Trophoblast cell (in vitro differentiated cells and primary cell): ENCODE measurements at regions not wholly inside any gene's neighbourhood (a gene's known extent, or its start where the extent isn't known, plus 50 kb on each side); places are given as distances from the start of the nearest gene placed in this dataset.

Experiments
- DNase-seq, 2 donors: peaks; one replicate each; pipeline ENCODE4 v3.0.0-alpha.2; 2016
- H2AFZ ChIP-seq: 2 replicates; pipeline ENCODE4 v1.6.1; 2013; ENCODE audit warnings: low read length, moderate library complexity, mild to moderate bottlenecking; ENCODE audit not compliant: insufficient read depth, poor library complexity
- H2AK5ac ChIP-seq: 2 replicates; pipeline ENCODE4 v1.6.1; 2013; ENCODE audit warnings: mild to moderate bottlenecking, low read length
- H2BK120ac ChIP-seq: 2 replicates; pipeline ENCODE4 v1.6.1; 2013; ENCODE audit warnings: low read length, mild to moderate bottlenecking, moderate library complexity; ENCODE audit not compliant: insufficient read depth, poor library complexity
- H2BK12ac ChIP-seq: 2 replicates; pipeline ENCODE4 v1.6.1; 2013; ENCODE audit warnings: mild to moderate bottlenecking, low read length, moderate library complexity
- H2BK5ac ChIP-seq: 2 replicates; pipeline ENCODE4 v1.6.1; 2013; ENCODE audit warnings: low read length, low read depth, moderate library complexity, mild to moderate bottlenecking; ENCODE audit not compliant: poor library complexity
- H3K14ac ChIP-seq: 2 replicates; pipeline ENCODE4 v1.6.1; 2013; ENCODE audit warnings: mild to moderate bottlenecking, low read length
- H3K18ac ChIP-seq: 2 replicates; pipeline ENCODE4 v1.6.1; 2013; ENCODE audit warnings: mild to moderate bottlenecking, low read length
- H3K23ac ChIP-seq: 2 replicates; pipeline ENCODE4 v1.6.1; 2013; ENCODE audit warnings: low read length
- H3K27ac ChIP-seq: 2 replicates; pipeline ENCODE4 v1.5.1; 2013; ENCODE audit warnings: low read depth, mild to moderate bottlenecking, inconsistent platforms, low read length, moderate library complexity
- H3K27me3 ChIP-seq: 2 replicates; pipeline ENCODE4 v1.6.1; 2013; ENCODE audit warnings: inconsistent platforms, mild to moderate bottlenecking, low read length, moderate library complexity; ENCODE audit not compliant: insufficient read depth
- H3K36me3 ChIP-seq, 2 experiments: 1 replicate in 1 of 2; 2 replicates in 1 of 2; pipeline ENCODE4 v1.6.1; 2013; ENCODE audit warnings: low read length in 2 of 2, mild to moderate bottlenecking in 2 of 2, moderate library complexity in 1 of 2; ENCODE audit not compliant: insufficient read depth in 2 of 2, control insufficient read depth in 1 of 2
- H3K4ac ChIP-seq: 2 replicates; pipeline ENCODE4 v1.6.1; 2013; ENCODE audit warnings: low read depth, mild to moderate bottlenecking, low read length, moderate library complexity
- H3K4me1 ChIP-seq, 2 experiments: 1 replicate in 1 of 2; 2 replicates in 1 of 2; pipeline ENCODE4 v1.6.1; 2013; ENCODE audit warnings: low read length in 2 of 2, mild to moderate bottlenecking in 2 of 2, moderate library complexity in 1 of 2; ENCODE audit not compliant: insufficient read depth in 2 of 2, control insufficient read depth in 1 of 2
- H3K4me2 ChIP-seq: 2 replicates; pipeline ENCODE4 v1.6.1; 2013; ENCODE audit warnings: inconsistent platforms, mild to moderate bottlenecking, low read length, moderate library complexity
- H3K4me3 ChIP-seq: 2 replicates; pipeline ENCODE4 v1.5.1; 2013; ENCODE audit warnings: mild to moderate bottlenecking, low read depth, low read length, inconsistent platforms
- H3K79me1 ChIP-seq: one replicate; pipeline ENCODE4 v1.6.1; 2013; ENCODE audit warnings: low read length
- H3K79me2 ChIP-seq: 2 replicates; pipeline ENCODE4 v1.6.1; 2013; ENCODE audit warnings: low read length, mild to moderate bottlenecking; ENCODE audit not compliant: control insufficient read depth, insufficient read depth, poor library complexity
- H3K9ac ChIP-seq: 2 replicates; pipeline ENCODE4 v1.6.1; 2013; ENCODE audit warnings: mild to moderate bottlenecking, low read length
- H3K9me3 ChIP-seq: 2 replicates; pipeline ENCODE4 v1.6.1; 2013; ENCODE audit warnings: low read depth, mild to moderate bottlenecking, control low read depth, inconsistent platforms, low read length; ENCODE audit not compliant: insufficient read depth
- H4K12ac ChIP-seq: 2 replicates; pipeline ENCODE4 v1.6.1; 2013; ENCODE audit warnings: low read depth, mild to moderate bottlenecking, low read length, moderate library complexity
- H4K8ac ChIP-seq: 2 replicates; pipeline ENCODE4 v1.6.1; 2013; ENCODE audit warnings: low read depth, mild to moderate bottlenecking, low read length, moderate library complexity
- H4K91ac ChIP-seq: one replicate; pipeline ENCODE4 v1.6.1; 2013; ENCODE audit warnings: low read depth, mild to moderate bottlenecking, low read length, moderate library complexity
- WGBS: extraction: QIAGEN DNeasy Blood & Tissue Kit; methylation state at CpG from one replicate; pipeline ENCODE4 v1.1.7; 2013; ENCODE audit warnings: missing lambda C conversion rate; ENCODE audit not compliant: insufficient read length, insufficient coverage; ENCODE audit errors: extremely low coverage; 5-methylcytosine and 5-hydroxymethylcytosine counted together

DNA sequence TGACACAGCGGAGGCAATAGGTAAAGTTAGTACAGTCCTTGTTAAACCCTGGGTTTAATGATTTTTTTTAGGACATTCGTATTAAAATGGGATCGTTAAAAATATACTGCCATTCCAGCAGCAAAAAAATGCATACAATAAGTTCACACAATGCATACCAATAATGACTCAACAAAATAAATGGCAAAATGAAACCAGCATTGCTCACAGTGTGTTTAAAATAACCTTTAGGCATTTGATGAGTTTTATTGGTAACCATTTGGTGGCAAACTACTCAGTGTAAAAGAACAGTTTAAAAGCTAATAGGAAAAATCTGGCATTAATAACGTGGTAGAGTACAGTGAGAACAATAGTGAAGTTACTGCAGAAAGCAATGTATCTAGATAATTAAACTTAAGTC, 539.0 kb upstream of the PIK3C3 start:
- no peak overlapping the region for H3K14ac ChIP-seq
- no peaks in the 10 kb centered on the region for H3K27me3 ChIP-seq
- no peaks in the 10 kb centered on the region for H3K9me3 ChIP-seq
- H2BK120ac ChIP-seq, result no peak overlapping the region
- H3K4me2 ChIP-seq, result no peak overlapping the region
- H2BK5ac ChIP-seq, result no peak overlapping the region
- no peak overlapping the region for H3K4ac ChIP-seq
- H3K9ac ChIP-seq, result no peak overlapping the region
- H2BK12ac ChIP-seq, result no peak overlapping the region
- no peaks in the 10 kb centered on the region for H3K79me1 ChIP-seq
- H2AK5ac ChIP-seq, result no peak overlapping the region
- no peak overlapping the region for H4K12ac ChIP-seq
- no peak overlapping the region for H3K4me3 ChIP-seq
- H3K79me2 ChIP-seq, result no peaks in the 10 kb centered on the region
- H4K8ac ChIP-seq, result no peak overlapping the region
- no peak overlapping the region for H4K91ac ChIP-seq
- H3K27ac ChIP-seq, result no peak overlapping the region
- H3K36me3 ChIP-seq, result no peaks in the 10 kb centered on the region
- no peak overlapping the region for H3K18ac ChIP-seq
- no peak overlapping the region for H2AFZ ChIP-seq
- no CpG with 5 or more reads among the region's 4 CpGs for WGBS
- no peak overlapping the region for H3K23ac ChIP-seq
- no peaks in the 10 kb centered on the region for H3K4me1 ChIP-seq
- no peak for DNase-seq

- H3K27ac ChIP-seq, result no peak overlapping the region
- no peak overlapping the region for H4K8ac ChIP-seq
- H3K4me2 ChIP-seq, result no peak overlapping the region
- no peak overlapping the region for H2BK12ac ChIP-seq
- H2AK5ac ChIP-seq, result no peak overlapping the region
- H3K18ac ChIP-seq, result no peak overlapping the region
- no peaks in the 10 kb centered on the region for H3K9me3 ChIP-seq
- no peak for DNase-seq
- no peak overlapping the region for H4K12ac ChIP-seq
- H3K79me1 ChIP-seq, result no peaks in the 10 kb centered on the region
- no peak overlapping the region for H3K9ac ChIP-seq
- H2BK5ac ChIP-seq, result no peak overlapping the region
- no peak overlapping the region for H3K4me3 ChIP-seq
- H3K4me1 ChIP-seq, result no peaks in the 10 kb centered on the region
- H3K14ac ChIP-seq, result no peak overlapping the region
- H3K36me3 ChIP-seq, result no peaks in the 10 kb centered on the region
- no peaks in the 10 kb centered on the region for H3K79me2 ChIP-seq
- H3K27me3 ChIP-seq, result no peaks in the 10 kb centered on the region
- no peak overlapping the region for H2BK120ac ChIP-seq
- H2AFZ ChIP-seq, result no peak overlapping the region
- H3K23ac ChIP-seq, result no peak overlapping the region
- H4K91ac ChIP-seq, result no peak overlapping the region
- H3K4ac ChIP-seq, result no peak overlapping the region
Observed at GRCh38 chr18:41410006-41410405, 545.0 kb upstream of the PIK3C3 start.

- no peak overlapping the region for H2AFZ ChIP-seq
- H4K12ac ChIP-seq, result no peak overlapping the region
- no peaks in the 10 kb centered on the region for H3K79me2 ChIP-seq
- no peak overlapping the region for H3K23ac ChIP-seq
- H3K9me3 ChIP-seq, result no peaks in the 10 kb centered on the region
- no peak overlapping the region for H2AK5ac ChIP-seq
- no peak overlapping the region for H4K8ac ChIP-seq
- DNase-seq, result no peak
- H3K4me3 ChIP-seq, result no peak overlapping the region
- no peaks in the 10 kb centered on the region for H3K79me1 ChIP-seq
- no peak overlapping the region for H3K4ac ChIP-seq
- H3K27me3 ChIP-seq, result no peaks in the 10 kb centered on the region
- no peak overlapping the region for H2BK12ac ChIP-seq
- H4K91ac ChIP-seq, result no peak overlapping the region
- H2BK5ac ChIP-seq, result no peak overlapping the region
- no peak overlapping the region for H3K14ac ChIP-seq
- no peaks in the 10 kb centered on the region for H3K36me3 ChIP-seq
- no peaks in the 10 kb centered on the region for H3K4me1 ChIP-seq
- no peak overlapping the region for H3K4me2 ChIP-seq
- no peak overlapping the region for H3K27ac ChIP-seq
- H3K9ac ChIP-seq, result no peak overlapping the region
- H2BK120ac ChIP-seq, result no peak overlapping the region
- no peak overlapping the region for H3K18ac ChIP-seq
- WGBS, result no CpG with 5 or more reads among the region's 2 CpGs
Observed at GRCh38 chr18:41406834-41407233, 548.2 kb upstream of the PIK3C3 start.

DNA sequence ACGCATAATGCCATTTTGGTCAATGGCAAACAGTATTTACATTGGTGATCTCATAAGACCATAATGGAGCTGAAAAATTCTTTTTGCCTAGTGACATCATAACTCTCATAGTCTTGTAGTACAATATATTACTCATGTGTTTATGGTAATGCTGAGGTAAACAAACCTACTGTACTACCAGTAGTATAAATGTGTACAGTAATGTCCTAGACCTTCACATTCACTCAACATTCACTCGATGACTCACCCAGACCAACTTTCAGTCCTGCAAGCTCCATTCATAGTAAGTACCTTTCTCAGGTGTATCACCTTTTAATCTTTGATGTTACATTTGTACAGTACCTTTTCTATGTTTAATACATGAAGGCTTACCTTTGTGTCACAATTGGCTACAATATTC, 558.2 kb upstream of the PIK3C3 start:
- Histone ChIP-seq H3K4me2 (no peak overlapping the region), H3K79me1 (no peaks in the 10 kb centered on the region), H2BK5ac (no peak overlapping the region), H3K4me1 (no peaks in the 10 kb centered on the region), H3K36me3 (no peaks in the 10 kb centered on the region), H3K9ac (no peak overlapping the region), H3K79me2 (no peaks in the 10 kb centered on the region), H3K23ac (no peak overlapping the region), H4K8ac (no peak overlapping the region), H3K9me3 (no peaks in the 10 kb centered on the region), H2BK12ac (no peak overlapping the region), H3K18ac (no peak overlapping the region), H3K27ac (no peak overlapping the region), H3K14ac (no peak overlapping the region), H4K91ac (no peak overlapping the region), H2AFZ (no peak overlapping the region), H4K12ac (no peak overlapping the region), H2BK120ac (no peak overlapping the region), H3K27me3 (no peaks in the 10 kb centered on the region), H3K4me3 (no peak overlapping the region), H2AK5ac (no peak overlapping the region), H3K4ac (no peak overlapping the region)
- WGBS, result no CpG with 5 or more reads among the region's 2 CpGs
- peak; percentile 10 to 23 for DNase-seq

DNA sequence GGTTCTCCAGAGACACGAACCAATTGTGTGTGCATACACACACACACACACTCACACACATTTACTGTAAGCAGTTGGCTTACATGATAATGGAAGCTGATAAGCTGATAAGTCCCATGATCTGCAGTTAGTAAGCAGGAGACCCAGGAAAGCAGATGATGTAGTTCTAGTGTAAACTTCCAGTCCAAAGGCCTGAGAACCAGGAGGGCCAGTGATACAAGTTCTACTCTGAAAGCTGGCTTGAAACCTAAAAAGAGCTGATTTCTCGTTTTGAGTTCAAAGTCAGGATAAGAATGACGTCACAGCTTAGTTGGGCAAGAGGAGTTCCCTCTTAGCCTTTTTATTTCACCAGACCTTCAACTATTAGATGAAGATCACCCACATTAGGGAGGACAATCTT, 558.8 kb upstream of the PIK3C3 start:
- Histone ChIP-seq H3K36me3 (no peaks in the 10 kb centered on the region), H3K27ac (no peak overlapping the region), H2AK5ac (no peak overlapping the region), H3K14ac (no peak overlapping the region), H3K9me3 (no peaks in the 10 kb centered on the region), H2AFZ (no peak overlapping the region), H3K9ac (no peak overlapping the region), H2BK12ac (no peak overlapping the region), H3K27me3 (no peaks in the 10 kb centered on the region), H3K4me1 (no peaks in the 10 kb centered on the region), H4K12ac (no peak overlapping the region), H2BK120ac (no peak overlapping the region), H3K4me3 (no peak overlapping the region), H3K4me2 (no peak overlapping the region), H3K18ac (no peak overlapping the region), H3K79me1 (no peaks in the 10 kb centered on the region), H2BK5ac (no peak overlapping the region), H4K91ac (no peak overlapping the region), H3K79me2 (no peaks in the 10 kb centered on the region), H3K4ac (no peak overlapping the region), H3K23ac (no peak overlapping the region), H4K8ac (no peak overlapping the region)
- WGBS, result no CpG with 5 or more reads among the region's 3 CpGs
- DNase-seq, result no peak
